A673 (cell line): ENCODE measurements at regions not wholly inside any gene's neighbourhood (a gene's known extent, or its start where the extent isn't known, plus 50 kb on each side); places are given as distances from the start of the nearest gene placed in this dataset.

Source experiments
- BruUV-seq: library from RNA; stranded (reverse); fragments of 400-500 nt; replicated peaks from 2 replicates; lab custom pipeline; 2021; lab: Mats Ljungman, UMichigan
- CTCF ChIA-PET: fragments of 300-600 bp; sonication (Branson Sonifier 250); formaldehyde crosslinking; loops from one replicate; lab custom pipeline; 2022; ENCODE audit warnings: antibody characterized with exemption; lab: Charles Lee
- POLR2A ChIA-PET: fragments of 300-600 bp; sonication (Branson Sonifier 250); formaldehyde crosslinking; loops from one replicate; lab custom pipeline; 2022; ENCODE audit warnings: antibody characterized with exemption; ENCODE audit not compliant: low non-redundant PET; lab: Charles Lee
- DNase-seq: peaks from one replicate; pipeline ENCODE4 v3.0.0-alpha.2; 2015; ENCODE audit warnings: low spot score
- H3K27ac ChIP-seq: fragments of 200-600 bp; sonication (generic); 2 replicates; pipeline ENCODE4 v1.5.1; 2016; ENCODE audit warnings: mixed run types, low read depth, mild to moderate bottlenecking, mixed read lengths, antibody characterized with exemption, low read length; ENCODE audit not compliant: poor library complexity, severe bottlenecking
- H3K27me3 ChIP-seq: fragments of 200-600 bp; sonication (generic); replicated peaks from 2 replicates; pipeline ENCODE4 v1.6.1; 2017; ENCODE audit warnings: mixed run types, low read depth, mild to moderate bottlenecking, mixed read lengths, antibody characterized with exemption, low read length; ENCODE audit not compliant: insufficient read depth, poor library complexity
- H3K36me3 ChIP-seq: fragments of 200-600 bp; sonication (generic); 2 replicates; pipeline ENCODE4 v1.6.1; 2016; ENCODE audit warnings: mixed run types, mild to moderate bottlenecking, mixed read lengths, antibody characterized with exemption, low read length; ENCODE audit not compliant: insufficient read depth, poor library complexity, severe bottlenecking
- H3K4me1 ChIP-seq: fragments of 200-600 bp; sonication (generic); 2 replicates; pipeline ENCODE4 v1.6.1; 2017; ENCODE audit warnings: mixed run types, mild to moderate bottlenecking, mixed read lengths, antibody characterized with exemption, low read length; ENCODE audit not compliant: insufficient read depth, poor library complexity, severe bottlenecking
- H3K4me3 ChIP-seq: fragments of 200-600 bp; sonication (generic); 2 replicates; pipeline ENCODE4 v1.5.1; 2016; ENCODE audit warnings: low read depth, mixed run types, mild to moderate bottlenecking, mixed read lengths, low read length; ENCODE audit not compliant: poor library complexity, severe bottlenecking
- H3K9me3 ChIP-seq: fragments of 200-600 bp; sonication (generic); 2 replicates; pipeline ENCODE4 v1.6.1; 2016; ENCODE audit warnings: mixed run types, low read depth, mild to moderate bottlenecking, mixed read lengths, antibody characterized with exemption, low read length; ENCODE audit not compliant: poor library complexity, severe bottlenecking
- CTCF ChIP-seq: fragments of 300-800, 200-600 bp; sonication (generic); conservative IDR thresholded peaks from 2 replicates; pipeline ENCODE4 v1.5.1; 2017; ENCODE audit warnings: low read depth, mild to moderate bottlenecking, antibody characterized with exemption, low read length, moderate library complexity, mixed read lengths
- EZH2 ChIP-seq: fragments of 200-600 bp; sonication (generic); IDR thresholded peaks from 2 replicates; pipeline ENCODE4 v1.6.1; 2017; ENCODE audit warnings: borderline replicate concordance, low read depth, mild to moderate bottlenecking, mixed read lengths, antibody characterized with exemption, low read length; ENCODE audit not compliant: poor library complexity, severe bottlenecking
- intact Hi-C: fragments of 100-400 bp; cut with micrococcal nuclease; formaldehyde crosslinking; loops from one replicate; pipeline ENCODE4 v1.10.0; 2022; ENCODE audit not compliant: unreplicated experiment

DNA sequence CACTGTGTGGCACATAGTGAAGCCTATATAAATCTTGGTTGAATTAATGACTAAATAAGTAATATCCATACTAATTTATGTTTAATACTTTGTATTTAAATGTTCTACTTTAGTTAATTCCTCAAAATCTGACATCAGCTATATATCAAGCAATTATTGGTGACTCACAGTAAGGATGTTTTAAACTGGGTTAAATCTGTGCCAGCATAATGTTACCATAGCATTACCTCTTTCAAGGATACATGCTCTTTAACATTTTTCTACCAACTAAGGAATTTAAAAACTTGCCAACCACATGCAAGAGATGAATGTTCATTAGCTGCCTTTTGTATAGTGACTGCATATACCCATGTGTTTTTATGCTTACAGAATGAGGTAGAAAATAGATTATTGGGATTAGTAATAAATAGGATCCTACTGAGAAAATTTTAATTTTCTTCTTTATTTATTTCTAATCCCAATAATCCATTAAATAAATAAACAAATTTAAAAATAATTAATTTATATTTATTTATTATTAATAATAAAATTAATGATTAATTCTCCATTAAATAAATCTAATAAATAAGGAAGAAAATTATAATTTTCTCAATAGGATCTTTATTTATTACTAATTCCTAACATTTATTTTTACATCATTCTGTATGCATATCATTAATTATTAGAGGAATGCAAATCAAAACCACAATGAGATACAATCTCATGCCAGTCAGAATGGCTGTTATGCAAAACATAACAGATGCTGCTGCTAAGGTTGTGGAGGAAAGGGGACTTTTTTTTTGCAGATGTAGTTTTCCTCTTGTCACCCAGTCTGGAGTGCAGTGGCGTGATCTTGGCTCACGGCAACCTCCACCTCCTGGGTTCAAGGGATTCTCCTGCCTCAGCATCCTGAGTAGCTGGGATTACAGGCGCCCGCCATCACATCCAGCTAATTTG lies 410.7 kb upstream of the DSEL start:
- no peak overlapping the region for H3K27ac ChIP-seq
- H3K4me1 ChIP-seq = no peaks in the 10 kb centered on the region
- H3K4me3 ChIP-seq = no peak overlapping the region
- ChIA-PET CTCF (no interaction called here), POLR2A (no interaction called here)
- TF ChIP-seq EZH2 (no peak), CTCF (no peak)
- no peaks in the 10 kb centered on the region for H3K9me3 ChIP-seq
- no TSS peak for BruUV-seq
- H3K36me3 ChIP-seq = no peaks in the 10 kb centered on the region
- intact Hi-C loops = no loop called here
- peak; percentile 40 for DNase-seq
- H3K27me3 ChIP-seq = no peaks in the 10 kb centered on the region

DNA sequence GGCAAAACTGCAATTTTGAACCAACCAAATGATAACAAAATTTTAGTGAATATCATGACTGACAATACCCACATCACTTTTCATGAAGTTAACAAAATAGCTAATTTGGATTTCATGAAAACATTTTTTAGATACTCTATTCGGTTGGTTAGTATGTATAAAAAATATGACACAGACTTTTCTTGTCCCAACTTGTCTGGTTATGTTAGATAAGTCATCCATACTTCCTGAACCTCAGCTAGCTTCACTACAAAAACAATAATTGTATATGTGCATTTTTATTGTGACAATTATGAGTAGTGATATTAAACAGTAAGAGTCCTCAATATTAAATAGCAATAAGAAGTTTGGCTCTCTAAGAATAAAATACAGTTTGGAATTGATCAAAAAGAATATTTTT lies 408.1 kb upstream of the DSEL start:
- ChIA-PET CTCF (no interaction called here), POLR2A (no interaction called here)
- no peak for TF ChIP-seq EZH2
- TF ChIP-seq CTCF = no peak
- H3K4me1 ChIP-seq = no peaks in the 10 kb centered on the region
- intact Hi-C loops = no loop called here
- H3K4me3 ChIP-seq = no peak overlapping the region
- no peaks in the 10 kb centered on the region for H3K36me3 ChIP-seq
- no peak overlapping the region for H3K27ac ChIP-seq
- H3K9me3 ChIP-seq = no peaks in the 10 kb centered on the region
- BruUV-seq = no TSS peak
- DNase-seq = no peak
- H3K27me3 ChIP-seq = no peaks in the 10 kb centered on the region

DNA sequence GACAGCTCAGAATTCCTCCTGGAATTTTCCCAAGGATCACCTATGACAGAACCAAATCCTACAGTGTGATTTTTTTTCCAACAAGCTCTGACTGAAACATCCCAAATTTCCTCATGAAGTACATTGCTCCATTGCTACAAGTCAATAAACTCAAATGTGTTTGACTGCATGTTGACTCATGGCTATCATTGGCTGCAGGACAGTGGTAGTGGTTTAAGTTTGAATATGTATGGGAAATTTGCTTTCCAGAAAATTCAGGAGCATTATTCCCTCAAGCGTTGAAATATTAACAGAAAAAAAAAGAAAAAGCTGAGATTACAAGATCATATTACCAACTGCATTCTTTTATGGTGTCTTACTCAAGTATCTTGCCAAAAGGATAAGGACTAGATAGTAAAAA lies 402.8 kb upstream of the DSEL start:
- intact Hi-C loops = no loop called here
- TF ChIP-seq CTCF = no peak
- TF ChIP-seq EZH2 = no peak
- Histone ChIP-seq H3K9me3 (no peaks in the 10 kb centered on the region), H3K4me3 (no peak overlapping the region), H3K36me3 (no peaks in the 10 kb centered on the region), H3K4me1 (no peaks in the 10 kb centered on the region), H3K27me3 (no peaks in the 10 kb centered on the region), H3K27ac (no peak overlapping the region)
- DNase-seq = no peak
- ChIA-PET POLR2A (interaction anchor here (0.9 kb wide), 1 partner anchor 17 kb away, joined by 3 read pairs; no protein-coding TSS in a partner anchor), CTCF (no interaction called here)
- no TSS peak for BruUV-seq
